Vagina (tissue), 2 donors: ENCODE measurements at regions not wholly inside any gene's neighbourhood (a gene's known extent, or its start where the extent isn't known, plus 50 kb on each side); places are given as distances from the start of the nearest gene placed in this dataset.

Experiments
- POLR2A ChIP-seq, 2 donors: fragments of 450-650 bp; IDR thresholded peaks; one replicate each; pipeline ENCODE4 v1.6.1; 2017; ENCODE audit warnings: antibody characterized with exemption in 2 of 2, mild to moderate bottlenecking in 2 of 2, moderate library complexity in 2 of 2
- POLR2AphosphoS5 ChIP-seq, 2 donors: sonication (generic); formaldehyde crosslinking; IDR thresholded peaks; one replicate each; pipeline ENCODE4 v1.9.0; 2017; ENCODE audit warnings: antibody characterized with exemption in 2 of 2, mild to moderate bottlenecking in 2 of 2, low read depth in 1 of 2; ENCODE audit not compliant: insufficient read depth in 1 of 2
- TF ChIP-seq, protein P1 (sequence below), 3 experiments: fragments of 450-650 bp in 2 of 3; fragments of 200-600 bp in 1 of 3; sonication (generic) in 1 of 3; IDR thresholded peaks; one replicate each; pipeline ENCODE4 v1.5.1; 2017 to 2019; ENCODE audit warnings: antibody characterized with exemption in 3 of 3, mild to moderate bottlenecking in 2 of 3, moderate library complexity in 2 of 3

DNA sequence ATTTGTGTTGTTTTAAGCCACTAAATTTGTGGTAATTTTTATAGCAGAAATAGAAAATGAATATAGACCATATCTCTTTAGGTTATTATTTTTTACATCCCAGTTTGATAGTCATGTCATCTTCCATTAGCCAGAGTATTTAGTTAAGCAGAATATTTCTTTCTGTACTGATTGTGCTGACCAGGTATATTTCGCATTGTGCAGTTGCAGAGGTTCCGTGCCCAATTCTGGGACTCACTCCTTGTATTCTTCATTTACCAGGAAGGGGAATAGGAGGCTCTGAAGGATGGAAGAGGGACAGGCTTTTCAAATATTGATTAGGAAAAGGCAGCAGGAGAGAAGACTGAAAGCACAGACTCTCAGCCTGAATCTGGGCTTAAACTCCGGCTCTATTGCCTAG is 217.8 kb downstream of the AKAP7 start:
- TF ChIP-seq, protein P1, sequence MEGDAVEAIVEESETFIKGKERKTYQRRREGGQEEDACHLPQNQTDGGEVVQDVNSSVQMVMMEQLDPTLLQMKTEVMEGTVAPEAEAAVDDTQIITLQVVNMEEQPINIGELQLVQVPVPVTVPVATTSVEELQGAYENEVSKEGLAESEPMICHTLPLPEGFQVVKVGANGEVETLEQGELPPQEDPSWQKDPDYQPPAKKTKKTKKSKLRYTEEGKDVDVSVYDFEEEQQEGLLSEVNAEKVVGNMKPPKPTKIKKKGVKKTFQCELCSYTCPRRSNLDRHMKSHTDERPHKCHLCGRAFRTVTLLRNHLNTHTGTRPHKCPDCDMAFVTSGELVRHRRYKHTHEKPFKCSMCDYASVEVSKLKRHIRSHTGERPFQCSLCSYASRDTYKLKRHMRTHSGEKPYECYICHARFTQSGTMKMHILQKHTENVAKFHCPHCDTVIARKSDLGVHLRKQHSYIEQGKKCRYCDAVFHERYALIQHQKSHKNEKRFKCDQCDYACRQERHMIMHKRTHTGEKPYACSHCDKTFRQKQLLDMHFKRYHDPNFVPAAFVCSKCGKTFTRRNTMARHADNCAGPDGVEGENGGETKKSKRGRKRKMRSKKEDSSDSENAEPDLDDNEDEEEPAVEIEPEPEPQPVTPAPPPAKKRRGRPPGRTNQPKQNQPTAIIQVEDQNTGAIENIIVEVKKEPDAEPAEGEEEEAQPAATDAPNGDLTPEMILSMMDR (IDR thresholded peaks at IDR 0.05), result no peak
- no peak for TF ChIP-seq POLR2A (IDR thresholded peaks at IDR 0.05)
- TF ChIP-seq POLR2AphosphoS5 (IDR thresholded peaks at IDR 0.05; ENCODE audit: insufficient read depth in 1 of 2, low read depth in 1 of 2), result no peak
